ENCODE measurements at regions not wholly inside any gene's neighbourhood (a gene's known extent, or its start where the extent isn't known, plus 50 kb on each side); places are given as distances from the start of the nearest gene placed in this dataset.
A peak's percentile ranks its signal among the peaks of the same experiment; 100 is the strongest.

GRCh38 chr10:36232935-36233334 is 590.8 kb upstream of the FZD8 start:
- DNase-seq (ENCODE audit: low spot score) = no peak

DNA sequence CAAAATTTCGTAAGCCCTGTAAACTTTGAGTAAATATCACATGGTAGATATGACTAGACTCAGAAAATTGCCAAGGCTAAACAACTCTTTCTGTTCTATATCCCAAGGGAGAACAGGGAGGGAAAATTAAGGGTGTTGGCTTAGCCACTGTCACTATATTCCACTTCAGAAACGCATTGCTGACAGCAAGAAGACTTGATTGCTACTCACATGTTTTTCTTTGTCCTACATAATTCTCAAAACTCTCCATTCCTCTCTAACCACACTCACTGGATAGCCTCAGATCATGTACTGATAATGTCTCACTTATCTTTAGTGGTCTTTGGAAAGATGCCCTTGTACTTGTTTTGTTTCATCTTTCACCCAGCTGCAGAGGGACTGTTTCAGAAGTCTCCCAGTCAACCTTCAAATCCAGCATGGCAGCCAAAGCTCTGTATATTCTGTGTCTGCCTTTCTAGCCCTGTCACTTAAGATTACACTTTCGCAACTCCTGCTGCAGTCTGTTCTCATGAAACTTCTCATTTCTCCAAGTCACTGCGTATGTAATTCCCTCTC is 582.4 kb upstream of the FZD8 start:
- peak; percentile 25 for DNase-seq (ENCODE audit: low spot score)

DNA sequence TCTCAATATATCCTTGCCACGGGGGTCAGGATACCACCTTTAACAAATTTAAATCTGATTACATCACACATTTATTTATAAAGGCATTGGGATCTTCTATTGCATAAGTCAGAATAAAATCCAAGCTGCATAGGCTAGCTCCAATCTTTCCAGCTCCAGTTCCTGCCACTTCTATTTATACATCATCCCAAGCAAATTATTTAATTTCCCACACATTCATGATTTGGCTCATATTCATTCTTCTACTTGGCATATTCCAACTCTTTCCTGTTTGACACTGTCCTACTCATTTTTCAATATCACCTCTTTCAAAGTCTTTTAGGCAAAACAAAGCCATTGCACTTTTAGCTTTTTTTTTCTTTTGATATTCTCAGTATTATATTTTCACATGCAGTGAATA is 579.0 kb upstream of the FZD8 start:
- DNase-seq (ENCODE audit: low spot score) = no peak

- DNase-seq (ENCODE audit: low spot score) = no peak
Measured at GRCh38 chr10:36220151-36220550, 578.1 kb upstream of the FZD8 start.

- no peak for DNase-seq (ENCODE audit: low spot score)
Measured at GRCh38 chr10:36211856-36212255, 569.8 kb upstream of the FZD8 start.

DNA sequence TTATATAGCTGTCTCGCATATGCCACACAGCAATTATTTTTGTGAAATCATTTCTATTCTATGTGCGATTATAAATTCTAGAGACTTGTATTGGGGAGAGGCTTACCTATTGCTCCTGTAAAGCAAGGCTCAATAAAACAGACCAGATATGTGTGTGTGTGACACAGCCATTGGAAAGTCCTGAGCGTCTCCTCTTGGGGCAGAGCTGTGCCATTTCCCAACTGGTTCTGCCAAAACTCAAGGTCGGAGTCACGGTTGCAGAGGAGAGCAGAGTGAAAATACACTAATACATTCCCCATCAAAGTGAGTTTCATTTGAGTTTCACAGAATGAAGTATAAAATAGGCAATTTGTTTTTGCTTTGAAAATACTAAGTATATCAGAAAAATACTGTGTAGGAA is 567.4 kb upstream of the FZD8 start:
- DNase-seq (ENCODE audit: low spot score) = no peak

GRCh38 chr10:36202881-36203280 is 560.8 kb upstream of the FZD8 start:
- DNase-seq (ENCODE audit: low spot score) = no peak

GRCh38 chr10:36200577-36200976 is 558.5 kb upstream of the FZD8 start:
- DNase-seq (ENCODE audit: low spot score) = no peak

- no peak for DNase-seq (ENCODE audit: low spot score)
Measured at GRCh38 chr10:36198322-36198721, 556.2 kb upstream of the FZD8 start.

- no peak for DNase-seq (ENCODE audit: low spot score)
Measured at GRCh38 chr10:36195364-36195763, 553.3 kb upstream of the FZD8 start.

DNA sequence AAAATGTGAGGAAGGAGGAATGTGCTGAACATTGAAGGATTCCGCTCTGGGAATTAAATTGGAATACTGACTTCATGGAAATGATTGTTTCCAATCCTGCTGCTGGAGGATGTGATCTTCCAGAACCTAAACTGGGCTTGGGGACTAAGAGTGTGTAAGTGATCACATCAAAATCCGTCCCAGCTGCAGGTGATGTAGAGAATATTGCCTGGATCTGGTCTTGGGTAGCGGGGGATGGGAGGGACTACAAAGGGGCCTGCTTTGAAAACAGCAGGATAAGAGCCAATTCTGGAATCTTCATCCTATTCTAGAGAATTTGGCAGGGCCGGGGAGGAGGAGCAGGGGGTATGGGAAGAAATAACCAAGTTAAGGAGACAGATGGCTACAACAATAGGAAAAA is 552.2 kb upstream of the FZD8 start:
- no peak for DNase-seq (ENCODE audit: low spot score)

- DNase-seq (ENCODE audit: low spot score) = no peak
Measured at GRCh38 chr10:36191009-36191408, 548.9 kb upstream of the FZD8 start.

DNA sequence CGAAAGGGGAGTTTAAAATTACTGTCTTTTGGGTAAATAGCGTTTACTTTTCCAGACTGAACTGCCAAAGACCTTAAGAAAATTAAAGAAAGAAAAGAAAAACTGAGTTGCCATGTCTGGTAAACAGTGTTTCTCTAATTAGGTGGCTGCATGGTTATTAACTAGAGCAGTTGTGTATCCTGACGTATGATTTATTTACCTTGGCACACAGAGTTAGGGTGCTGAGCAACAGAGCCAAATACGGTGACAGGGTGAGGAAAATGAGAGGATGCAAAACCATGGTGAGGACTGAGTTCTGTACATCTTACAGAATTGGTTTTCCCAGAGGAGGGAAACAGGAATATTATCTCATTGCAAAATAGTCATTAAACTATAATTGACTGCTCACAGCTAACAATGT is 546.4 kb upstream of the FZD8 start:
- DNase-seq (ENCODE audit: low spot score) = no peak

DNA sequence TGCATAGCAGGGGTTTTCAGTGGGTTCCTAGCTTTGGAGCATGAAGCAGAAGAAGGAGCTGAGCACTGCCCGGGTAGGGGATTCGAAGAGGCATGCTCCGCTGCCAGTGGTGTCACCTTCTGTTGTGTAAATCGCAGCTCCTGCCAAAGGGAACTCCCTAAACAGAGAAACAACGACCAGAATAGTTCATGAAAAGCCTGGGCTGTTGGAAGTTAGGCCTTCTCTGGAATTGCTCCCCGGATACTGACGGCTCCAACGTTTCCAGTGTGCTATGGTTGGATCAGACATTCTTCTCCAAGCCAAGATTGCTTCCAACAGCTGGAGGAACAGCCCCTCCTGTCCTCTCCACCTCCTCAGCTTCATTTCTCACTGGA is 546.0 kb upstream of the FZD8 start:
- no peak for DNase-seq (ENCODE audit: low spot score)

DNA sequence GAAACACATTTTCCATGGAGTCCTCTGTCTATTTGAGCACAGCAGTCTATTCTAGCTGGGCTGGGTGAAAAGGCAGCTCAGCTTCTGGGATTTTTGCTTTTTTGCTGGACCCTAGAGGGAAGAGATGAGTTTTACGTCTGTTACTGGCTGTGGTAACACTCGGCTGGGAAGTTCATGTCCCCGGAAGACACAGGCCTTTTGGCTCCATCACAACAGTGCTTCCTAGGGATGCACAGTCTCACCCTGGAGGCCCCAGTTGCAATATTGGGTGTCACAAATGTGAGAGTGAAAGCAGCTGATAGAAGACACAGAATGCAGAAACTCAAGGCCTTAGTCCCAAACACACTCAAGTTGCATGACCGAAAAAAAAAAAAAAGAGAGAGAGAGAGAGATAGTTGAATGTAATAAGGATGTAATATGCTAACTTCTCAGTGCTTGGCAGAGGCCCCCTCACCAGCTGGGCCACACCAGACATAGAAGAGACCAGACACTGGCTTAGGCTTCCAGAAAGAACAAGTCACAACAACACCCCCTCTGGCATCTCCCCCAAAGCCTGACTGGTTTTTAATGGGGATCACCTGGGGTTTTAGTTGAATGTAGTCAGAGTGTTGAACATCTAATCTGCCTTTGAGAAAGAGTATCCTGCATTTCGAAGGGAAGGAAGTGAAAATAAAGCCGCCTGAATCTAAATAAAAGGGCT is 545.4 kb upstream of the FZD8 start:
- no peak for DNase-seq (ENCODE audit: low spot score)

GRCh38 chr10:36185097-36185496 is 543.0 kb upstream of the FZD8 start:
- DNase-seq (ENCODE audit: low spot score) = no peak

DNA sequence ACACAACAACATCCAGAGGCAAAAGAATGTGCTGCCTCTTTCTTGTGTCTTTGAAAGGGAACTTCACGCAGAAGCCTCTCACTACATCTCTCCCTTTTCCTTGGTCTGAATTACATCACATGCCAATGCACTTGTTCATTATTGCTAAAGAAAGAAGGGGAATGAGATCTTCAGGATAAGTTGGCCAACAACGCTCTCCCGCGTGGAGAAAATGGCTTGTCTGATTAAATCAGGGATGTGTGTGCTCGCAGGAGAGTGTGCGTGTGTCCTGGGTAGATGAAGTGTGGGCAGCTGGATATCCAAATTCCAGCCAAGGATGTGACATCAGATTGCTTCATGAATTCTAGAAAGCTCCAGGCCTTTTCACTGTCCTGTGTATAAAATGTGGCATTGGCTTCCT is 541.6 kb upstream of the FZD8 start:
- no peak for DNase-seq (ENCODE audit: low spot score)

GRCh38 chr10:36183056-36183455 is 541.0 kb upstream of the FZD8 start:
- no peak for DNase-seq (ENCODE audit: low spot score)

DNA sequence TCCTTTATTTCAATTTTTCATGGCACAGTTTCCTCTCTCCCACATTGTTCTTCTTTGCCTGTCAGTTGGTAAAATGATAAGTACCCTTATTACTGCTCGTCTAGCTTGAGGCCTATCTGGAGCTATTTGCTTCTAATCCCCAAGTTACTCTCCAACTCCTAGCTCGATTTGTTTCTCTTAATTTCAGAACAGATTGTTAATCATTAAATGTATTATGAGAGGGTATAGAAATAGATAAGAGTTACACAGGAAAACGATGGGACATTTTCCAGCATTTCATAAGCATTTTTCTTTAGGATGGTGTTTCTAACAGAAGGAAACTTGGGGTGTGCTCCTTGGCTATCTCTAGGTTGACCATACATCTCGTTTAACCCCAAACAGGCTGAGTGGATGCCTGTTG is 540.5 kb upstream of the FZD8 start:
- no peak for DNase-seq (ENCODE audit: low spot score)

DNA sequence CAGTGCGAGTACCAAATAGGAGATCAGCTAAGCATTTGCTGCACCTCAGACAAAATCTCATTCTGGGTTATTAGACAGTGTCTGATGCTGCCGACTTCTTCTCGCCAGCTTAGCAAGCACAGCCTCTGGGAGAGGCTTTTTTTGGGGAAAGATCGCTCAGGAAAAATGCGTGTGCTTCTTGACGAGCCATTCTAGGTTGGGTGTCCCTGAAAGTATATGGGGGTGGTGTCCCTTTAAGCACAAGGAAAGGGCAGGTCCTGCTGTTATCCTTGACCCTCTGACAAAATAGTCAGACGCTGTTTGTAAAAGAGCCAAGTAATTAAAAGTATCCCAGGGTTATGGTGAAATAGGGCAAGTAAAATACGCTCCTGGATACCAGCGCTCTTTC is 540.1 kb upstream of the FZD8 start:
- DNase-seq (ENCODE audit: low spot score) = no peak

DNA sequence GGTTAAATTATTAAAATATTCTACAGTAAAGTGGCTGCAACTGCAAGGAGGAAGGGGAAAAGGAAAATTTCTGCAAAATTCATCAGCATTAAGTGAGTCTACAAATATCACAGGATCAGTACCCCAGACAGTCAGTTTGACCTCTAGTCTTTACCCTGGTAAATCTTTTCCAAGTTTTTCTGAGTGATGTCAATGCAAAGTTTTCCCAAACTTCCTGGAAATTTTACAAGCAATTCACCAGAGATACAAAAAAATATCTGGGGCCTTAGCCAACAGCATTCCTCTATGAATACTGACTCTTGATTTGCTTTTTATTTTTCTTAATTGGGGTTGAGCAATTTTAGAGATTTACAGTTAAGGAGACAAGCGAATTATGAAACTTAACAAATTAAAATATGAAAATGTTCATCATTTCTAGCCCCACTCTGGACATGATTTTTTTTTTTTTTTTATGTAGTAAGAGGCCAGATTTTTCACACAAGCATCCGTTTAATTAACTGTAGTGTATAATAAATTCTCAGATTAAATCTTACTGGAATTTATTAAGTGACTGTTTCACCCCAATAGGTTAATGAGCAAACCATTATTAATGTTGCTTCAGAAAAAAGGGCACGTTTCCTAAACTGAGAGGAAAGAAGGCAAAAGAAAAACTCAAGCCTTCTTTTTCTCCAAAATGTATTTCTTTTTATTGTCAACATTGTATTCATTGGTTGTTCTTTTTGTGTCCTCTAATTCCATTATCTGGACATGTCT is 539.5 kb upstream of the FZD8 start:
- DNase-seq (ENCODE audit: low spot score) = no peak

DNA sequence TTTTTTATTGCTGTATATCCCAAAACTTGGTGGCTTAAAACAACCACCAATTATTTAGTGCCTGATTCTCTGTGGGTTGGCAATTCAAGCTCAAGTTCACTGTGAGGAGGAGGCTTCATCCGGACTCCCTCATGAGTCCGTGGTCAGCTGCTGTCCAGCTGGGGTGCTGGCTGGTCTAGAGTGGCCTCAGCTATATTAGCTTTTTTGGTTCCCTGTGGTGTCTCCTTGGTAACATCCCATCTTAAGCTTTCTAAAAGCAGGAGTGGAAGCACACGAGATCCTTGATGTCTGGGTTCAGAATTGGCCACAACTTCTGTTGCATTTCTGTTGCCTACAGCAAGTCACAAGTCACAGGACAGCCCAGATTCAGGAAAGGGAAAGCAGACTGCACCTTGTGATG is 536.5 kb upstream of the FZD8 start:
- no peak for DNase-seq (ENCODE audit: low spot score)

DNA sequence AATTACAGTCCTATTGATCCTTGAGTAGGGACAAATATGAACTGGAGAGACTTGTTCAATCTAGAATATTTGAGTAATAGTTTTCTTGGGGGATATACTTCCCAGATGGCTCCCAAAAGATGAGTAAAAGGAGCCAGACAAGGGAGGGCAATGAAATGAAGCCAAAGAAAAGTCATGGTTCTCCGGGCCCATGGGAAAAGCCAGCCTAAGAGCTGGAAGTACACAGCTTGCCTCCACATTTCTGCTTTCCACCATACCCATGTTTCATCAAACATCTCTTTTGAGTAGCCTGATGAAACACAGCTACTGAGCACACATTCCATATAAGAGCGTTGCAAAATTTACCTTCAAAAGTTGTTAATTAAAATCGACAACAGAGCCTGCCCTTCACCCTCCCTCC is 535.0 kb upstream of the FZD8 start:
- no peak for DNase-seq (ENCODE audit: low spot score)

DNA sequence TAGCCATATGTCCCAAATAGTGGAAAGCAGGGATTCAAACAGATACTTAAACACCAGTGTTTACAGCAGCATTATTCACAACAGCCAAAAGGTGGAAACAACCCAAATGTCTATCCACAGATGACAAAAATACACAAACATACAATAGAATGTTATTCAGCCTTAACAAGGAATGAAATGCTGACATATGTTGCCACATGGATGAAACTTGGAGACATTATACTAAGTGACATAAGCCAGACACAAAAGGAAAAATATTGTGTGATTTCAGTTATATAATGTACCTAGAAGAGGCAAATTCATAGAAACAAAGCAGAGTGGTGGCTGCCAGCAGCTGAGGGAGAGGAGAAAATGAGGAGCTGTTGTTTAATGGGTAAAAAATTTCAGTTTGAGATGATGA is 533.9 kb upstream of the FZD8 start:
- DNase-seq (ENCODE audit: low spot score) = no peak
